ENCODE measurements at regions not wholly inside any gene's neighbourhood (a gene's known extent, or its start where the extent isn't known, plus 50 kb on each side); places are given as distances from the start of the nearest gene placed in this dataset.

GRCh38 chrX:5265324-5265850 is 963.3 kb downstream of the NLGN4X start:
- DNase-seq (ENCODE audit: low read depth) = no peak
- no peak for TF ChIP-seq CTCF (IDR thresholded peaks at IDR 0.05; ENCODE audit: low read depth, low read length, missing control alignments)
- no peak overlapping the region for H3K4me3 ChIP-seq (ENCODE audit: low read depth, low read length)

- no peak for TF ChIP-seq CTCF (IDR thresholded peaks at IDR 0.05; ENCODE audit: low read depth, low read length, missing control alignments)
- DNase-seq (ENCODE audit: low read depth) = no peak
- H3K4me3 ChIP-seq (ENCODE audit: low read depth, low read length) = no peak overlapping the region
Measured at GRCh38 chrX:5250106-5250505, 978.6 kb downstream of the NLGN4X start.

- no peak for TF ChIP-seq CTCF (IDR thresholded peaks at IDR 0.05; ENCODE audit: low read depth, low read length, missing control alignments)
- DNase-seq (ENCODE audit: low read depth) = no peak
- no peak overlapping the region for H3K4me3 ChIP-seq (ENCODE audit: low read depth, low read length)
Measured at GRCh38 chrX:5242091-5242790, 986.4 kb downstream of the NLGN4X start.

GRCh38 chrX:5236749-5237148 is 991.9 kb downstream of the NLGN4X start:
- TF ChIP-seq CTCF (IDR thresholded peaks at IDR 0.05; ENCODE audit: low read depth, low read length, missing control alignments) = no peak
- no peak for DNase-seq (ENCODE audit: low read depth)
- H3K4me3 ChIP-seq (ENCODE audit: low read depth, low read length) = no peak overlapping the region

GRCh38 chrX:5236096-5236495 is 992.6 kb downstream of the NLGN4X start:
- no peak overlapping the region for H3K4me3 ChIP-seq (ENCODE audit: low read depth, low read length)
- DNase-seq (ENCODE audit: low read depth) = no peak
- TF ChIP-seq CTCF (IDR thresholded peaks at IDR 0.05; ENCODE audit: low read depth, low read length, missing control alignments) = no peak

- no peak for DNase-seq (ENCODE audit: low read depth)
- H3K4me3 ChIP-seq (ENCODE audit: low read depth, low read length) = no peak overlapping the region
- TF ChIP-seq CTCF (IDR thresholded peaks at IDR 0.05; ENCODE audit: low read depth, low read length, missing control alignments) = no peak
Measured at GRCh38 chrX:5233830-5234229, 994.8 kb downstream of the NLGN4X start.

- no peak overlapping the region for H3K4me3 ChIP-seq (ENCODE audit: low read depth, low read length)
- no peak for TF ChIP-seq CTCF (IDR thresholded peaks at IDR 0.05; ENCODE audit: low read depth, low read length, missing control alignments)
- no peak for DNase-seq (ENCODE audit: low read depth)
Measured at GRCh38 chrX:5220421-5220820, 1008.2 kb downstream of the NLGN4X start.

All from GM12864 (cell line).